Osteoblast (primary cell): ENCODE measurements at regions not wholly inside any gene's neighbourhood (a gene's known extent, or its start where the extent isn't known, plus 50 kb on each side); places are given as distances from the start of the nearest gene placed in this dataset.

Source experiments
- DNase-seq: peaks from one replicate; pipeline ENCODE4 v3.0.0; 2011; ENCODE audit warnings: low spot score, mixed read lengths; ENCODE audit not compliant: insufficient read length; ENCODE audit errors: missing footprints
- H2AFZ ChIP-seq: 2 replicates; pipeline ENCODE4 v1.6.0; 2011; ENCODE audit warnings: mild to moderate bottlenecking, low read length
- H3K27ac ChIP-seq: 2 replicates; pipeline ENCODE4 v1.5.1; 2011; ENCODE audit warnings: mild to moderate bottlenecking, low read depth, low read length, moderate library complexity
- H3K27me3 ChIP-seq: 2 replicates; pipeline ENCODE4 v1.6.0; 2012; ENCODE audit warnings: mild to moderate bottlenecking, control low read depth, inconsistent platforms, low read length, moderate library complexity; ENCODE audit not compliant: insufficient read depth
- H3K36me3 ChIP-seq: 2 replicates; pipeline ENCODE4 v1.5.1; 2011; ENCODE audit warnings: mild to moderate bottlenecking, low read length, control low read depth, moderate library complexity; ENCODE audit not compliant: insufficient read depth
- H3K4me1 ChIP-seq: 2 replicates; pipeline ENCODE4 v1.5.1; 2011; ENCODE audit warnings: mild to moderate bottlenecking, low read length, control low read depth, moderate library complexity; ENCODE audit not compliant: insufficient read depth
- H3K4me2 ChIP-seq: 2 replicates; pipeline ENCODE4 v1.6.0; 2011; ENCODE audit warnings: mild to moderate bottlenecking, low read length; ENCODE audit not compliant: insufficient read depth
- H3K4me3 ChIP-seq: fragments of 200-600 bp; sonication (generic); 3 replicates; pipeline ENCODE4 v1.5.1; 2012; ENCODE audit warnings: mild to moderate bottlenecking, low read length, inconsistent platforms; ENCODE audit not compliant: insufficient read depth
- H3K79me2 ChIP-seq: 2 replicates; pipeline ENCODE4 v1.6.0; 2012; ENCODE audit warnings: mild to moderate bottlenecking, low read length, control low read depth, inconsistent platforms; ENCODE audit not compliant: insufficient read depth
- H3K9me3 ChIP-seq: 2 replicates; pipeline ENCODE4 v1.5.1; 2011; ENCODE audit warnings: low read depth, low read length, control low read depth
- H4K20me1 ChIP-seq: 2 replicates; pipeline ENCODE4 v1.6.0; 2012; ENCODE audit warnings: mild to moderate bottlenecking, low read length, control low read depth; ENCODE audit not compliant: insufficient read depth
- CTCF ChIP-seq: IDR thresholded peaks from 2 replicates; pipeline ENCODE4 v1.5.1; 2011; ENCODE audit warnings: mild to moderate bottlenecking, low read depth, low read length, moderate library complexity; ENCODE audit errors: extremely low read depth

- DNase-seq = no peak
- Histone ChIP-seq H3K27me3 (no peaks in the 10 kb centered on the region), H3K79me2 (no peaks in the 10 kb centered on the region), H3K4me3 (no peak overlapping the region), H3K4me1 (no peaks in the 10 kb centered on the region), H4K20me1 (no peaks in the 10 kb centered on the region), H3K27ac (no peak overlapping the region), H3K9me3 (no peaks in the 10 kb centered on the region), H2AFZ (no peak overlapping the region), H3K36me3 (no peaks in the 10 kb centered on the region), H3K4me2 (no peak overlapping the region)
- no peak for TF ChIP-seq CTCF
Measured at GRCh38 chr6:92174398-92175073, 1244.8 kb downstream of the EPHA7 start.

GRCh38 chr6:92169506-92169905 is 1249.9 kb downstream of the EPHA7 start:
- Histone ChIP-seq H3K4me1 (no peaks in the 10 kb centered on the region), H3K79me2 (no peaks in the 10 kb centered on the region), H3K27ac (no peak overlapping the region), H3K9me3 (no peaks in the 10 kb centered on the region), H3K4me2 (no peak overlapping the region), H3K36me3 (no peaks in the 10 kb centered on the region), H4K20me1 (no peaks in the 10 kb centered on the region), H3K4me3 (no peak overlapping the region), H3K27me3 (no peaks in the 10 kb centered on the region), H2AFZ (no peak overlapping the region)
- no peak for TF ChIP-seq CTCF
- no peak for DNase-seq

- Histone ChIP-seq H2AFZ (no peak overlapping the region), H3K27me3 (no peaks in the 10 kb centered on the region), H3K4me2 (no peak overlapping the region), H3K36me3 (no peaks in the 10 kb centered on the region), H3K27ac (no peak overlapping the region), H4K20me1 (no peaks in the 10 kb centered on the region), H3K4me3 (no peak overlapping the region), H3K9me3 (no peaks in the 10 kb centered on the region), H3K4me1 (no peaks in the 10 kb centered on the region), H3K79me2 (no peaks in the 10 kb centered on the region)
- TF ChIP-seq CTCF = no peak
- DNase-seq = no peak
Measured at GRCh38 chr6:92166666-92167065, 1252.7 kb downstream of the EPHA7 start.

- no peak overlapping the region for H3K4me2 ChIP-seq
- no peaks in the 10 kb centered on the region for H3K4me1 ChIP-seq
- H3K9me3 ChIP-seq = no peaks in the 10 kb centered on the region
- H3K36me3 ChIP-seq = no peaks in the 10 kb centered on the region
- TF ChIP-seq CTCF = no peak
- DNase-seq = no peak
- no peaks in the 10 kb centered on the region for H4K20me1 ChIP-seq
- no peak overlapping the region for H3K4me3 ChIP-seq
- no peak overlapping the region for H3K27ac ChIP-seq
- H3K27me3 ChIP-seq = no peaks in the 10 kb centered on the region
- no peaks in the 10 kb centered on the region for H3K79me2 ChIP-seq
- no peak overlapping the region for H2AFZ ChIP-seq
Measured at GRCh38 chr6:92161953-92162352, 1257.4 kb downstream of the EPHA7 start.
